Retina (tissue), 1 donor: ENCODE measurements at regions not wholly inside any gene's neighbourhood (a gene's known extent, or its start where the extent isn't known, plus 50 kb on each side); places are given as distances from the start of the nearest gene placed in this dataset.

Experiments
- DNase-seq: peaks from one replicate; pipeline ENCODE4 v3.0.0-alpha.2; 2016

GRCh38 chr4:3704669-3705068, 61.5 kb upstream of the ADRA2C start:
- DNase-seq, result no peak

- no peak for DNase-seq
Measured at GRCh38 chr4:3703677-3704521, 62.3 kb upstream of the ADRA2C start.

- no peak for DNase-seq
Measured at GRCh38 chr4:3703343-3703676, 62.9 kb upstream of the ADRA2C start.

- DNase-seq, result peak; percentile 45
Measured at GRCh38 chr4:3702561-3703221, 63.5 kb upstream of the ADRA2C start.

GRCh38 chr4:3701736-3702560, 64.2 kb upstream of the ADRA2C start:
- DNase-seq, result no peak

- DNase-seq, result no peak
Measured at GRCh38 chr4:3701271-3701734, 64.9 kb upstream of the ADRA2C start.

GRCh38 chr4:3700736-3701135, 65.4 kb upstream of the ADRA2C start:
- DNase-seq, result no peak

- no peak for DNase-seq
Measured at GRCh38 chr4:3700223-3700622, 66.0 kb upstream of the ADRA2C start.

- no peak for DNase-seq
Measured at GRCh38 chr4:3699678-3700077, 66.5 kb upstream of the ADRA2C start.

GRCh38 chr4:3699261-3699660, 66.9 kb upstream of the ADRA2C start:
- no peak for DNase-seq

GRCh38 chr4:3697033-3697432, 69.2 kb upstream of the ADRA2C start:
- no peak for DNase-seq

GRCh38 chr4:3690551-3691152, 75.5 kb upstream of the ADRA2C start:
- no peak for DNase-seq

GRCh38 chr4:3689576-3690550, 76.3 kb upstream of the ADRA2C start:
- DNase-seq, result no peak

GRCh38 chr4:3689006-3689405, 77.2 kb upstream of the ADRA2C start:
- DNase-seq, result no peak

GRCh38 chr4:3688018-3688998, 77.9 kb upstream of the ADRA2C start:
- DNase-seq, result no peak

- DNase-seq, result no peak
Measured at GRCh38 chr4:3687538-3687937, 78.6 kb upstream of the ADRA2C start.

GRCh38 chr4:3686753-3687152, 79.4 kb upstream of the ADRA2C start:
- DNase-seq, result no peak

GRCh38 chr4:3685081-3685645, 81.0 kb upstream of the ADRA2C start:
- DNase-seq, result no peak

- no peak for DNase-seq
Measured at GRCh38 chr4:3684546-3684945, 81.6 kb upstream of the ADRA2C start.

- DNase-seq, result no peak
Measured at GRCh38 chr4:3683744-3684421, 82.3 kb upstream of the ADRA2C start.
